ENCODE measurements at regions not wholly inside any gene's neighbourhood (a gene's known extent, or its start where the extent isn't known, plus 50 kb on each side); places are given as distances from the start of the nearest gene placed in this dataset.

GRCh38 chr21:27265492-27265891, 298.6 kb upstream of the ADAMTS5 start:
- H3K36me3 ChIP-seq = no peaks in the 10 kb centered on the region
- H3K27ac ChIP-seq = no peak overlapping the region
- H3K4me3 ChIP-seq = no peak overlapping the region
- DNase-seq (ENCODE audit: low spot score) (no peak), ATAC-seq (ENCODE audit: insufficient number of reproducible peaks, low FRiP score, low read depth) (no peak)
- H3K4me1 ChIP-seq (ENCODE audit: control insufficient read depth in 1 of 2, low read depth in 2 of 2) = no peaks in the 10 kb centered on the region
- H3K27me3 ChIP-seq (replicated peaks; ENCODE audit: insufficient read depth) = no peaks in the 10 kb centered on the region
- H3K9me3 ChIP-seq = no peaks in the 10 kb centered on the region
- no peak for TF ChIP-seq CTCF (IDR thresholded peaks at IDR 0.05)

- DNase-seq (ENCODE audit: low spot score) (no peak), ATAC-seq (ENCODE audit: insufficient number of reproducible peaks, low FRiP score, low read depth) (no peak)
- no peaks in the 10 kb centered on the region for H3K4me1 ChIP-seq (ENCODE audit: control insufficient read depth in 1 of 2, low read depth in 2 of 2)
- no peak overlapping the region for H3K27ac ChIP-seq
- H3K9me3 ChIP-seq = no peaks in the 10 kb centered on the region
- no peak for TF ChIP-seq CTCF (IDR thresholded peaks at IDR 0.05)
- H3K27me3 ChIP-seq (replicated peaks; ENCODE audit: insufficient read depth) = no peaks in the 10 kb centered on the region
- H3K4me3 ChIP-seq = no peak overlapping the region
- H3K36me3 ChIP-seq = no peaks in the 10 kb centered on the region
These were observed 294.8 kb upstream of the ADAMTS5 start for GRCh38 chr21:27261676-27262075.

GRCh38 chr21:27260728-27261127, 293.8 kb upstream of the ADAMTS5 start:
- H3K27ac ChIP-seq = no peak overlapping the region
- H3K4me3 ChIP-seq = no peak overlapping the region
- no peak for TF ChIP-seq CTCF (IDR thresholded peaks at IDR 0.05)
- no peak for DNase-seq (ENCODE audit: low spot score)
- no peaks in the 10 kb centered on the region for H3K36me3 ChIP-seq
- ATAC-seq (ENCODE audit: insufficient number of reproducible peaks, low FRiP score, low read depth) = no peak
- no peaks in the 10 kb centered on the region for H3K4me1 ChIP-seq (ENCODE audit: control insufficient read depth in 1 of 2, low read depth in 2 of 2)
- H3K27me3 ChIP-seq (replicated peaks; ENCODE audit: insufficient read depth) = no peaks in the 10 kb centered on the region
- no peaks in the 10 kb centered on the region for H3K9me3 ChIP-seq

GRCh38 chr21:27258742-27259448, 292.0 kb upstream of the ADAMTS5 start:
- Histone ChIP-seq H3K27ac (no peak overlapping the region), H3K4me3 (no peak overlapping the region), H3K9me3 (no peaks in the 10 kb centered on the region), H3K27me3 (replicated peaks; ENCODE audit: insufficient read depth) (no peaks in the 10 kb centered on the region), H3K4me1 (ENCODE audit: control insufficient read depth in 1 of 2, low read depth in 2 of 2) (no peaks in the 10 kb centered on the region), H3K36me3 (no peaks in the 10 kb centered on the region)
- no peak for TF ChIP-seq CTCF (IDR thresholded peaks at IDR 0.05)
- DNase-seq (ENCODE audit: low spot score) = no peak
- ATAC-seq (ENCODE audit: insufficient number of reproducible peaks, low FRiP score, low read depth) = no peak

GRCh38 chr21:27257908-27258556, 291.1 kb upstream of the ADAMTS5 start:
- no peaks in the 10 kb centered on the region for H3K9me3 ChIP-seq
- no peaks in the 10 kb centered on the region for H3K4me1 ChIP-seq (ENCODE audit: control insufficient read depth in 1 of 2, low read depth in 2 of 2)
- no peak for TF ChIP-seq CTCF (IDR thresholded peaks at IDR 0.05)
- H3K27ac ChIP-seq = no peak overlapping the region
- no peaks in the 10 kb centered on the region for H3K36me3 ChIP-seq
- no peak for ATAC-seq (ENCODE audit: insufficient number of reproducible peaks, low FRiP score, low read depth)
- no peak overlapping the region for H3K4me3 ChIP-seq
- no peak for DNase-seq (ENCODE audit: low spot score)
- H3K27me3 ChIP-seq (replicated peaks; ENCODE audit: insufficient read depth) = no peaks in the 10 kb centered on the region

Measured in thoracic aorta (tissue), 2 donors.